ENCODE measurements at regions not wholly inside any gene's neighbourhood (a gene's known extent, or its start where the extent isn't known, plus 50 kb on each side); places are given as distances from the start of the nearest gene placed in this dataset.

- TF ChIP-seq CTCF (IDR thresholded peaks at IDR 0.05; ENCODE audit: insufficient read depth, low read depth, low read length, missing control alignments), result no peak
- DNase-seq (ENCODE audit: low read depth), result no peak
- H3K4me3 ChIP-seq (ENCODE audit: low read length), result no peak overlapping the region
These were observed 76.9 kb upstream of the DSCAM start for GRCh38 chr21:40923901-40924300.

- DNase-seq (ENCODE audit: low read depth), result no peak
- no peak for TF ChIP-seq CTCF (IDR thresholded peaks at IDR 0.05; ENCODE audit: insufficient read depth, low read depth, low read length, missing control alignments)
- no peak overlapping the region for H3K4me3 ChIP-seq (ENCODE audit: low read length)
These were observed 77.7 kb upstream of the DSCAM start for GRCh38 chr21:40924641-40925040.

GRCh38 chr21:40926238-40926637, 79.3 kb upstream of the DSCAM start:
- H3K4me3 ChIP-seq (ENCODE audit: low read length), result no peak overlapping the region
- no peak for TF ChIP-seq CTCF (IDR thresholded peaks at IDR 0.05; ENCODE audit: insufficient read depth, low read depth, low read length, missing control alignments)
- DNase-seq (ENCODE audit: low read depth), result no peak

- DNase-seq (ENCODE audit: low read depth), result no peak
- no peak for TF ChIP-seq CTCF (IDR thresholded peaks at IDR 0.05; ENCODE audit: insufficient read depth, low read depth, low read length, missing control alignments)
- H3K4me3 ChIP-seq (ENCODE audit: low read length), result no peak overlapping the region
These were observed 82.9 kb upstream of the DSCAM start for GRCh38 chr21:40929833-40930232.

GRCh38 chr21:40931197-40931596, 84.2 kb upstream of the DSCAM start:
- TF ChIP-seq CTCF (IDR thresholded peaks at IDR 0.05; ENCODE audit: insufficient read depth, low read depth, low read length, missing control alignments), result no peak
- no peak for DNase-seq (ENCODE audit: low read depth)
- no peak overlapping the region for H3K4me3 ChIP-seq (ENCODE audit: low read length)

GRCh38 chr21:40936178-40936577, 89.2 kb upstream of the DSCAM start:
- H3K4me3 ChIP-seq (ENCODE audit: low read length), result no peak overlapping the region
- TF ChIP-seq CTCF (IDR thresholded peaks at IDR 0.05; ENCODE audit: insufficient read depth, low read depth, low read length, missing control alignments), result no peak
- DNase-seq (ENCODE audit: low read depth), result peak; percentile 21

GRCh38 chr21:40936771-40937261, 89.9 kb upstream of the DSCAM start:
- no peak overlapping the region for H3K4me3 ChIP-seq (ENCODE audit: low read length)
- no peak for TF ChIP-seq CTCF (IDR thresholded peaks at IDR 0.05; ENCODE audit: insufficient read depth, low read depth, low read length, missing control alignments)
- DNase-seq (ENCODE audit: low read depth), result peak; percentile 72
